ENCODE measurements at regions not wholly inside any gene's neighbourhood (a gene's known extent, or its start where the extent isn't known, plus 50 kb on each side); places are given as distances from the start of the nearest gene placed in this dataset.

GRCh38 chr12:19872621-19873540 is 433.6 kb downstream of the AEBP2 start:
- DNase-seq (ENCODE audit: low read depth): no peak

DNA sequence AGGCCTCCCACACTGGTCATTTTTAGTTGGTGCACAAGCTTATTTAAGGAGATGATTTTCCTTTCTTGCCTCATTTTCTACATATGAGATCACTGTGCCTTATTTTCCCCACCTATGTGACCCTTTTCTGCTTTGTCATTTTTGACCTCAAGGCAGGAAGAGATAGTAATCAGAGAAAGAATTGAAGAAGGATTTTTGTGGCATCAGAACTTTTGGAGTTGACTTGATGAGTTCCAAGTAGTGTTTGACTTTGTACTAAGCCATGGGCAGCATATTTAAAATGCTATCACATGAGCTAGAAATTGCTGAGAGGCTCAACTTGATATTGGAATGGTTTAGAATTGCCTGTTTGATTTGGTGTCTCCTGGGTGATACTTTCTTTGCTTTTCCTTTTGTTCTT is 440.8 kb downstream of the AEBP2 start:
- DNase-seq (ENCODE audit: low read depth): no peak

DNA sequence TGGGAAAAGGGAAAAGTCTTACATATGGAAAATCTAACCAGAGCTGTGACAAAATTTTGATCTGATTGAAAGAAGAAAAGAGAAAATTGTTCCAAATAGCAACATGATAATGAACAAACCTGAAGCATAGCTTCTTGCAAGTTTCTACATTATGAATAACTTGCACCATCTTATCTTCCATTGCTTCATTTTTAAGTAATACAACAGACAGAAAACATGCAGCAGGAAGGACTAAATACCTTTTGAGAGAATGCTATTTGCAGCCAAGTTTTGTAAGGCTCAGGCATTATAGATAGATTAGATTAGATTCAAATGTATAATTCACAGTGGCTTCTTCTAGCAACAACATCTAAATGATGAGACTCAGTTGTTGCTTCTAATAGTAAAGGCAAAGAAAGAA is 441.4 kb downstream of the AEBP2 start:
- no peak for DNase-seq (ENCODE audit: low read depth)

- DNase-seq (ENCODE audit: low read depth): no peak
These were observed 443.1 kb downstream of the AEBP2 start for GRCh38 chr12:19882346-19882745.

GRCh38 chr12:19884021-19884492 is 444.8 kb downstream of the AEBP2 start:
- DNase-seq (ENCODE audit: low read depth): no peak

DNA sequence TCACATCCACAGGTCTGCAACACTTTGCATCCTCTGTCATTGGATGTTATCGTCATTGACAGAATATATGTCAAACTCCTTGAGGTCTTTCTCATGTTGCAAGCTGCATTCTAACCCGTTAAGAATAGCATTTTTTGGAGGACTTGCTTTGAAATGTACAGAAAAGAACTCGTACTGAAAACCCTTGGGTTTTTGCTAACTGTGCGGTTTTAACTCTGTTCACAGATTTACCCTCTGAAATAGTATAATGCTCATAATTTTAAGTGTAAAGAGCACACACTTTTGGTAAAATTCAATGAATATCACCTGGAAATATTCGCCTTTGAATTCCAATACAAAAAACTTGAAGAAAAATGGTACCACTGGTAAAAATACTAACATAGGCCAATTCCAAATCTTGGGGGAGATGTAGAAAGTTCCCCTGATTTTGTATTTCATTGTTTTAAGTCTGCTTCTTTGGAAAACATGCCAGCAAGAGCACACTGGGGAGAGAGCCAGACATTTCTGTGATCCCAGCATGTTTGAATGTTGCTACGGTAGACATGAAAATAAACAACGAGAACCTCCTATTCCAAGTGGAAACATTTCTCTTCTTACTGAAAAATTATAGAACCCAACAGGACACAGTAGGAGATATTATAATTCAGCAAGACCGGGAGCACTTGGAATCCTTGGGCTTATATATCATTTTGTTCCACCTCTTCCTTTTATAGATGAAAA is 446.0 kb downstream of the AEBP2 start:
- DNase-seq (ENCODE audit: low read depth): no peak

DNA sequence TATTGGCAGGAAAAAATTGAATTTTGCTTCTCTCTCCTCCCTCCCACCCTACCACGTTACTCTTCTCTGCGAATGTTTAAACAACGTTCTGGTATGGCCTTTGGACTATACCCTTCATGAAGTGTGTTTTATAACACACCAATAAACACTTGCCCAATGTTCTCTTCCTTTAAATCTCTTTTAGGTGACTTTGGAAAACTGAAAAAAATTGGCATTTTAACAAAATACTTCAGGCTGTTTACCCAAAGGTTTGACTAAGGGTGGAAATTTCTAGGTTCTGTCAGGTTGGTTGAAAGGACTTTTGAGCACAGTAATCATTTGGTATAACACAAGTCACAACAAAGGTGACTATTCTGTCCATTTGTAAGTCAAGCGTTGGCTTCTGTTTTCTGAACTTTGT is 446.8 kb downstream of the AEBP2 start:
- no peak for DNase-seq (ENCODE audit: low read depth)

GRCh38 chr12:19886639-19887064 is 447.4 kb downstream of the AEBP2 start:
- DNase-seq (ENCODE audit: low read depth): no peak

DNA sequence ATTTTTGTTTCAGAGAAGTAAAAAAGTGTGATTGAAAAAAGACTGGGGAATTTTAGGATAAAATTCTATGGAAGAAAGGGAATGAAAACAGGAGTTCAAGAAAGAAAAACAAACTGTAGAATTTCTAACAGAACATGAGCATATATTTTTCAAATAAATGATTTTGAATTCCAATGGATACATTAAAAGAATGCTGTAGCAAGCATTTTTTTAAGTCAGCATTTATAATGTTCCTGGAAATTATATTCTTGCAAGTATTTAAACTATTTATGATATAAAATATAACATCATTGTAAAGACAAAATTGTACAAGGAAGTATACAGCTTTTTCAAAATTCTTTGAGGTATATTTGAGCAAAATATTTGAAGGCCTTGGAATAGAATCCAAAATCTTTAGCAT is 450.7 kb downstream of the AEBP2 start:
- DNase-seq (ENCODE audit: low read depth): no peak

GRCh38 chr12:19891936-19892591 is 452.8 kb downstream of the AEBP2 start:
- no peak for DNase-seq (ENCODE audit: low read depth)

DNA sequence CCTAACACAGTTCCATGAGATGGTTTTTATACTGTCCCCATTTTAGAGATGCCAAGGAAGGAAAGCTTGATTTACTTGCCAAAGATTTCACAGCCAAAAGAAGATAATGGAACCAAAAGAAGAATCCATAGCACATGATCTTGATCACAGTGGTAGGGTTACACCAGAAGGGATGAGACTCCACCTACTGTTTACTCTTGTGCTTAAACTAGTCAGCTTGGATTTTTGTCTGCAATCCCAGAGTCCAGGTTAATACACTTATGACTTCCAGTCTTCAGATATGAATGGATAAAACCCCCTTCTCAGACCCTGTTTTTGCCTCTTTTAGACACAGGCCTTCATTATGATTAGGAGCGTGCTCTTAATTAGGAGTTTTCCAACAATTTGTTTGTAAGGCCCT is 454.2 kb downstream of the AEBP2 start:
- DNase-seq (ENCODE audit: low read depth): no peak

DNA sequence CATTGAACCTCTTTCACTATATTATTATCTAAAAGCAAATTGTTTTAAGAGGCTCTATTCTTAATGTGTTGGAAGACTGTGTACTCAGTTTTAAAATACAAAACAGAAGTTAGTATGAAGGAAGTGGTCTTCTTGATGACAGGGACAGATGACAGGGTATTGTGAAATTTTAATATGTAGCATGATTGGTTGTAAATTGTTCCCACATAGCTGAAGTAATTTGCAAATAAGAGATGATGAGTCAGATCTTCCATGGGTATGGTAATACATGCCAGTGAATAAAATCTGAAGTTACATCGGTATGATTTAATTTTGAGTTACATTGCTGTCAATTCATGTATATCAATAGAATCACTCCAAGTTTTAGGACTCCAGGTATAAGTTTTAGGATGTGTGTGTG is 454.8 kb downstream of the AEBP2 start:
- no peak for DNase-seq (ENCODE audit: low read depth)

- DNase-seq (ENCODE audit: low read depth): no peak
These were observed 455.5 kb downstream of the AEBP2 start for GRCh38 chr12:19894803-19895202.

DNA sequence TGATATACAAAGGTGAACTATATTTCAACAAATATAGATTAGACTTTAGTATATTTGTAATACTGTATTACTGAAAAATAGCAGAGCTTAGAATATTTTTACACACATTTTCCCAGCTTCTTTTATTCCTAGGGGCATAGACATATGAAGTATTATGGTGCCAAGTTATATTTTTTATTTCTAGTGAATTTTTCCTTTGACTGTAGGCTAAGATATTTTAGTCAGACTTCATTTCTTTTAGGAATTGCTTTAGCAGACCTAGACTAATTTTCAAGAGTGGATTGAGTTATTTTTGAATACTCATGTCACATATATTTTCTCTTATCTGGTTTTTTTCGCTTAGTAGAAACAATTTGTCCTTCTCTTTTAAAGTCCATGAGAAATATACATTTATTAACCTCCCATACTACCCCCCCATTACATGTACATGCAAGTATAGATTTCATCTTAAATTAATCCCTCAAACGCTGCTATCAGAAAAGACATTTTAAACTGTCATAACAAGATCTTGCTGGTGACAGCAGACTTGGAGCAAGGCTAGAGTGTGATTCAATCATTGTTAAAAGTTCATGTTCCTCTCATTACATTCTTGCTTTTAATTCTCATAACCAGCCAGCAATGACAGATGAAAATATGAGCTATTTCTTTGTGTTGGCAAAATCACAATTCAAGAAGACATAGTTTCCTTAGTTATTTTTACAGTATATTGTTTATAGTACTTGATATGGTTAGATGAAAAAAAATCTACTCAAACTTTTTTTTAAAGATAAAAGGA is 456.1 kb downstream of the AEBP2 start:
- DNase-seq (ENCODE audit: low read depth): no peak

DNA sequence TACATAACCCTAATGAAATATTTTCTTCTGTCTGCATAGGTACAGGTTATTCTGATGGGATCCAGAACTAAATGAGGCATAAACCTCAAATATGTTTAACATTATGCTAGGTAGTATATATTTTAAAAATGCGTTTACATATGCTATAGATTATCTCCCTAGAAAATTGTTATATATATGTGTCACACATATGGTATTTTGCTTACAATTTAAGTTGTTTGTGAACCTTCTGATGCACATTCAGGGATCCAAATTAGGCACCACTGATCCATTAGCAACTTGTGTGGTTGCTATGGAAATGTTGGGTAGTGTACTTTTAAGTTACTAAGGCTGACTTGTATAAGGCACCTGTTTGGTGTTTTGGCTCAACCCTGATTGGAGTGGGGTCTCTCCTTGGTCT is 456.7 kb downstream of the AEBP2 start:
- no peak for DNase-seq (ENCODE audit: low read depth)

DNA sequence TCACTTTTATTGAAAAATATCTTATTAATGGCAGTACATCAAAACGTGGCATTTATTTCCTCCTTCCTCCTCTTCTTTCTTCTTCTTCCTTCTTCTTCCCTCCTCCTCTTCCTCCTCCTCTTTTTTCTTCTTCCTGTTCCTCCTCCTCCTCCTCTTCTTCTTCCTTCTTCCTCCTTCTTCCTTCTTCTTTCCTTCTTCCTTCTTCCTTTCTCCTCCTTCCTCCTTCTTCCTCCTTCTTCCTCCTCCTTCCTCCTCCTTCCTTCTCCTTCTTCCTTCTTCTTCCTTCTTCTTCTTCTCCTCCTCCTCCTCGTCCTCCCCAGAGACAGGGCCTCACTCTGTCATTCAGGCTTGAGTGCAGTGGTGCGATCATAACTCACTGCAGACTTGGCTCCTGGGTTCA is 457.2 kb downstream of the AEBP2 start:
- DNase-seq (ENCODE audit: low read depth): no peak

DNA sequence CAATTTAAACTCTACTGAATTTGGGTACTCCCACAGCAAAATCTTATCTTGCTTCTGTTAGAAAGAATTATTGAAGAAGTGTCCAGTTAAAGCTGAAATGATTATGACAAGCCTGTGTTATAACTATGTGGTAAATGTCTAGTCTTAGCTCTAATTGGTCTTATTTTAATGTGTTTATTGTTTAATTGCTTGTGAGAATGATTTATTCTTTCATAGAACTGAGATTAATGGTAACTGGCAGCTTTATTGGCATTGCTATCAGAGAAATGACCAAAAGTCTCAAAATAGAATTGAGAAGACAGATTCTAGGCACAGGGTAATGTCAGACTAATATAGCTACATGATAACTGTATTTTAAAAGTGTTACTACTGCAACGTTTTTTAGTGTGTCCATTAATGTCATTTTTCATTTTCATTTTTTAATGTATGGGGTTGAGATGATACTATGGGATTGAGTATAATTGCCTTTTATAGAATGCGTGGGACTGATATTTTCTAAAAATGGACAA is 458.7 kb downstream of the AEBP2 start:
- no peak for DNase-seq (ENCODE audit: low read depth)

GRCh38 chr12:19901841-19902240 is 462.5 kb downstream of the AEBP2 start:
- DNase-seq (ENCODE audit: low read depth): no peak

DNA sequence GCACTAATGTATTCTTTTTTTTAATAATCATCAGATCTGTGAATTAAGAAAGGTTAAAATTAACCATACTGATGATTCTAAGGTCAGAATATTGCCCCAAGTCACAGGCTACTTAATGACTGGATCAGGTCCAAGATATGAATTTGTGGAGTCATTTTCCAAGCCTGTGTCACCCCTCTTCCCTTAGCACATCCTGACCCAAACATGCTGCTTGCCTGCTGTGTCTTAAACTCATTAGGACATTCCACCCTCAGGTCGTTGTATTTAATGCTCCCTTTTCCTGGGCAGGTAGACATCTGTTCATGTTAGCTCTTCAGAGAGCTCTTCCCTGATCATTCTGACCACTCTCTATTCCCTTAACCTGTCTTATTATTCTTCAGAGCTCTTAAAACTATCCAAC is 463.5 kb upstream of the PDE3A start:
- DNase-seq (ENCODE audit: low read depth): no peak

DNA sequence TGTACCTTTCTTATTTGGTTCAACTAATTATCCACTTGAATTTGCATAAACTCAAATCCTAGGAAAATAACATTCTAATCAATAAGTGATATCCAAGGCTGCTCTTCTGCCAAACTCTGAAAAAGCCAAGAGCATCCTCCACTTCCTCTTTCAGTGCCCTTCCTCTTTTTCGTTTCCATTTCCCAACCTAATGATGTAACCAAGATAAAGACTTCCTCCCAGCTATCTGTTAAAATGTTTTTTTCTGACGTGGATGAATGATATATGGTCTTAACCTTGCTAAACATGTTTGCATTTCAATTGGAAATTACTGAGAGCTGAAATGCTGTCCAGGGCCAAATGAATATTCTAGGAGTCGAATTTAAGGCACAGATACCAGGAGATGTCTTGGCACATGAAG is 459.5 kb upstream of the PDE3A start:
- no peak for DNase-seq (ENCODE audit: low read depth)

DNA sequence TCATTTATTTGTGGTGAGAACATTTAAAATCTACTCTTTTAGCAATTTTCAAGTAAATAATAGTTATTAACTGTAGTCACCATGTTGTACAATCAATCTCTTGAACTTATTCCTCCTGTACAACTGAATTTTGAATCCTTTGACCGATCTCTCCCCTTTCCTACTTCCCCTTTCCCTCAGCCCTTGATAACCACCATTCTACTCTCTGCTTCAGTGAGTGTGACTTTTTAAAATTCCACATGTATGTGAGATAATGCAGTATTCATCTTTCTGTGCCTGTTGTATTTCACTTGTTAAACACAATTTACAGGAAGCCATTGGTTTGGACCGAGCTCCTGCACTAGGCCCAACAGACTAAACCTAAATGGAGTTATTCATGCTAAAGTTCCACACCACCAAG is 458.9 kb upstream of the PDE3A start:
- no peak for DNase-seq (ENCODE audit: low read depth)

DNA sequence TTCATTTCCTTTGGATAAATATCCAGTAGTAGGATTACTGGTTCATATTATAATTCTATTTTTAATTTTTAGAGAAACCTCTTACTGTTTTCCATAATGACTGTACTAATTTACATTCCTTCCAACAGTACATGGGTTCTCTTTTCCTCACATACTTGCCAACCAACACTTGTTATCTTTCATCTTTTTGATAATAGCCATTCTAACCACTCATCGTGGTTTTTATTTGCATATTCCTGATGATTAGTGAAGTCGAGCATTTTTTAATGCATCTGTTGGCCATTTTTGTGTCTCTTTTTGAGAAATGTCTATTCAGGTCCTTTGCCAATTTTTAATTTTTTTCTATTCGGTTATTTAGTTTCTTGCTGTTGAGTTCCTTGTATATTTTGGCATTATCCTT is 457.7 kb upstream of the PDE3A start:
- no peak for DNase-seq (ENCODE audit: low read depth)

All from GM04503 (cell line).